SK-N-MC (cell line): ENCODE measurements at regions not wholly inside any gene's neighbourhood (a gene's known extent, or its start where the extent isn't known, plus 50 kb on each side); places are given as distances from the start of the nearest gene placed in this dataset.
"Not testable (repeated sequence)": the region's sequence is repeated elsewhere in the genome, so short reads cannot be mapped to it uniquely, and the experiment has no call there.

ENCODE experiments used
- DNase-seq: peaks from one replicate; pipeline ENCODE4 v3.0.0-alpha.2; 2011; ENCODE audit warnings: low read depth, low spot score
- H3K27ac ChIP-seq: fragments of 200-600 bp; sonication (generic); 2 replicates; pipeline ENCODE4 v1.5.1; 2016; ENCODE audit warnings: mixed run types
- H3K36me3 ChIP-seq: fragments of 200-600 bp; sonication (generic); 2 replicates; pipeline ENCODE4 v1.6.1; 2017; ENCODE audit warnings: antibody characterized with exemption, low read length, mixed read lengths; ENCODE audit not compliant: insufficient read depth
- H3K4me3 ChIP-seq: fragments of 200-600 bp; sonication (generic); 2 replicates; pipeline ENCODE4 v1.5.1; 2016
- H3K9ac ChIP-seq: fragments of 200-600 bp; sonication (generic); 2 replicates; pipeline ENCODE4 v1.8.0; 2017; ENCODE audit warnings: mixed run types, mixed read lengths; ENCODE audit not compliant: insufficient read length
- H3K9me3 ChIP-seq: fragments of 200-600 bp; sonication (generic); 2 replicates; pipeline ENCODE4 v1.6.1; 2017; ENCODE audit warnings: low read depth, mild to moderate bottlenecking, antibody characterized with exemption, low read length, moderate library complexity, mixed read lengths
- EZH2 ChIP-seq: fragments of 200-600 bp; sonication (generic); IDR thresholded peaks from one replicate; pipeline ENCODE4 v1.6.1; 2017; ENCODE audit warnings: antibody characterized with exemption
- FOXP2 ChIP-seq: optimal IDR thresholded peaks from 2 replicates; pipeline ENCODE3; 2011; ENCODE audit warnings: mild to moderate bottlenecking, moderate library complexity; ENCODE audit not compliant: insufficient read depth; ENCODE audit errors: extremely low read length, control extremely low read depth
- POLR2AphosphoS5 ChIP-seq: IDR thresholded peaks from 2 replicates; pipeline ENCODE4 v1.6.1; 2012; ENCODE audit warnings: mild to moderate bottlenecking, low read depth, low read length, borderline replicate concordance

GRCh38 chr1:166600574-166600973, 238.7 kb upstream of the POGK start:
- Histone ChIP-seq H3K27ac (no peak overlapping the region), H3K9ac (no peak overlapping the region), H3K9me3 (no peaks in the 10 kb centered on the region), H3K36me3 (no peaks in the 10 kb centered on the region), H3K4me3 (no peak overlapping the region)
- TF ChIP-seq EZH2: no peak
- no peak for TF ChIP-seq POLR2AphosphoS5
- no peak for TF ChIP-seq FOXP2
- no peak for DNase-seq

GRCh38 chr1:166601650-166602278, 237.5 kb upstream of the POGK start:
- Histone ChIP-seq H3K36me3 (no peaks in the 10 kb centered on the region), H3K9ac (no peak overlapping the region), H3K4me3 (no peak overlapping the region), H3K9me3 (no peaks in the 10 kb centered on the region), H3K27ac (no peak overlapping the region)
- TF ChIP-seq FOXP2 (no peak), EZH2 (no peak), POLR2AphosphoS5 (no peak)
- no peak for DNase-seq

GRCh38 chr1:166602801-166603200, 236.5 kb upstream of the POGK start:
- not testable (repeated sequence) for H3K9ac ChIP-seq, DNase-seq, H3K36me3 ChIP-seq, H3K4me3 ChIP-seq, H3K27ac ChIP-seq, H3K9me3 ChIP-seq

- no peaks in the 10 kb centered on the region for H3K9me3 ChIP-seq
- TF ChIP-seq EZH2 (no peak), FOXP2 (no peak), POLR2AphosphoS5 (no peak)
- no peak overlapping the region for H3K27ac ChIP-seq
- H3K9ac ChIP-seq: no peak overlapping the region
- no peak for DNase-seq
- no peak overlapping the region for H3K4me3 ChIP-seq
- H3K36me3 ChIP-seq: no peaks in the 10 kb centered on the region
These were observed 236.0 kb upstream of the POGK start for GRCh38 chr1:166603296-166603695.

- Histone ChIP-seq H3K4me3 (no peak overlapping the region), H3K9ac (no peak overlapping the region), H3K36me3 (no peaks in the 10 kb centered on the region), H3K27ac (no peak overlapping the region), H3K9me3 (no peaks in the 10 kb centered on the region)
- no peak for TF ChIP-seq EZH2
- no peak for TF ChIP-seq FOXP2
- no peak for TF ChIP-seq POLR2AphosphoS5
- DNase-seq: no peak
These were observed 234.1 kb upstream of the POGK start for GRCh38 chr1:166605137-166605536.

- Histone ChIP-seq H3K36me3 (no peaks in the 10 kb centered on the region), H3K9ac (no peak overlapping the region), H3K9me3 (no peaks in the 10 kb centered on the region), H3K4me3 (no peak overlapping the region), H3K27ac (no peak overlapping the region)
- DNase-seq: no peak
- no peak for TF ChIP-seq FOXP2
- TF ChIP-seq POLR2AphosphoS5: no peak
- no peak for TF ChIP-seq EZH2
These were observed 226.4 kb upstream of the POGK start for GRCh38 chr1:166612886-166613285.

- DNase-seq: no peak
- no peak overlapping the region for H3K4me3 ChIP-seq
- no peaks in the 10 kb centered on the region for H3K36me3 ChIP-seq
- H3K9me3 ChIP-seq: no peaks in the 10 kb centered on the region
- H3K9ac ChIP-seq: no peak overlapping the region
- TF ChIP-seq POLR2AphosphoS5: no peak
- TF ChIP-seq FOXP2: no peak
- no peak for TF ChIP-seq EZH2
- no peak overlapping the region for H3K27ac ChIP-seq
These were observed 223.1 kb upstream of the POGK start for GRCh38 chr1:166616206-166616605.

- H3K4me3 ChIP-seq: no peak overlapping the region
- no peak overlapping the region for H3K9ac ChIP-seq
- no peak for DNase-seq
- no peaks in the 10 kb centered on the region for H3K9me3 ChIP-seq
- no peak overlapping the region for H3K27ac ChIP-seq
- H3K36me3 ChIP-seq: no peaks in the 10 kb centered on the region
- TF ChIP-seq EZH2 (no peak), FOXP2 (no peak), POLR2AphosphoS5 (no peak)
These were observed 212.6 kb upstream of the POGK start for GRCh38 chr1:166626711-166627110.

- H3K9me3 ChIP-seq: no peaks in the 10 kb centered on the region
- no peak for TF ChIP-seq FOXP2
- no peak for TF ChIP-seq POLR2AphosphoS5
- no peak for TF ChIP-seq EZH2
- no peak overlapping the region for H3K27ac ChIP-seq
- no peak for DNase-seq
- no peaks in the 10 kb centered on the region for H3K36me3 ChIP-seq
- no peak overlapping the region for H3K4me3 ChIP-seq
- H3K9ac ChIP-seq: no peak overlapping the region
These were observed 211.7 kb upstream of the POGK start for GRCh38 chr1:166627558-166627957.
